Neural cell (in vitro differentiated cells): ENCODE measurements at regions not wholly inside any gene's neighbourhood (a gene's known extent, or its start where the extent isn't known, plus 50 kb on each side); places are given as distances from the start of the nearest gene placed in this dataset.

Source experiments
- H2AFZ ChIP-seq: fragments of 200-600, 300-800 bp; sonication (generic), shearing (Covaris generic); 2 replicates; pipeline ENCODE4 v1.6.0; 2014; ENCODE audit warnings: low read depth, mild to moderate bottlenecking, antibody characterized with exemption, low read length, moderate library complexity
- H3F3A ChIP-seq: fragments of 200-600 bp; shearing (Covaris generic); 2 replicates; pipeline ENCODE4 v1.6.1; 2016; ENCODE audit warnings: mild to moderate bottlenecking, moderate library complexity, mixed read lengths, antibody characterized with exemption, low read length; ENCODE audit not compliant: insufficient read depth, poor library complexity, severe bottlenecking
- H3K27ac ChIP-seq: fragments of 200-600, 300-800 bp; sonication (generic), shearing (Covaris generic); 2 replicates; pipeline ENCODE4 v1.5.1; 2014; ENCODE audit warnings: mild to moderate bottlenecking, low read length, moderate library complexity
- H3K27me3 ChIP-seq: fragments of 300-800, 200-600 bp; sonication (generic), shearing (Covaris generic); 2 replicates; pipeline ENCODE4 v1.6.0; 2014; ENCODE audit warnings: mild to moderate bottlenecking, low read depth, low read length, moderate library complexity; ENCODE audit not compliant: insufficient read depth
- H3K36me3 ChIP-seq: fragments of 300-800, 200-600 bp; sonication (generic), shearing (Covaris generic); 2 replicates; pipeline ENCODE4 v1.5.1; 2014; ENCODE audit warnings: mild to moderate bottlenecking, antibody characterized with exemption, low read length, moderate library complexity; ENCODE audit not compliant: insufficient read depth
- H3K4me2 ChIP-seq: fragments of 300-800, 200-600 bp; sonication (generic), shearing (Covaris generic); 2 replicates; pipeline ENCODE4 v1.6.0; 2014; ENCODE audit warnings: mild to moderate bottlenecking, low read length
- H3K4me3 ChIP-seq: fragments of 300-800, 200-600 bp; sonication (generic), shearing (Covaris generic); 2 replicates; pipeline ENCODE4 v1.5.1; 2014; ENCODE audit warnings: mild to moderate bottlenecking, low read length, moderate library complexity
- H3K79me2 ChIP-seq: fragments of 200-600 bp; shearing (Covaris generic); replicated peaks from 2 replicates; pipeline ENCODE4 v1.6.0; 2014; ENCODE audit warnings: mild to moderate bottlenecking, low read length, moderate library complexity; ENCODE audit not compliant: insufficient read depth
- H3K9ac ChIP-seq: fragments of 300-800, 200-600 bp; sonication (generic), shearing (Covaris generic); 2 replicates; pipeline ENCODE4 v1.6.1; 2016; ENCODE audit warnings: mild to moderate bottlenecking, low read length, mixed read lengths
- H3K9me2 ChIP-seq: fragments of 200-600 bp; shearing (Covaris generic); 2 replicates; pipeline ENCODE4 v1.6.1; 2016; ENCODE audit warnings: mild to moderate bottlenecking, low read length, mixed read lengths; ENCODE audit not compliant: insufficient read depth
- H3K9me3 ChIP-seq: fragments of 200-600, 300-800 bp; sonication (generic), shearing (Covaris generic); 2 replicates; pipeline ENCODE4 v1.6.1; 2016; ENCODE audit warnings: mild to moderate bottlenecking, mixed run types, low read length, moderate library complexity, mixed read lengths
- H4K20me1 ChIP-seq: fragments of 200-600 bp; shearing (Covaris generic); 2 replicates; pipeline ENCODE4 v1.6.1; 2016; ENCODE audit warnings: mild to moderate bottlenecking, mixed run types; ENCODE audit not compliant: insufficient read depth
- CTCF ChIP-seq: fragments of 450-650 bp; IDR thresholded peaks from 2 replicates; pipeline ENCODE4 v1.5.1; 2014; ENCODE audit warnings: antibody characterized with exemption, mild to moderate bottlenecking, moderate library complexity; ENCODE audit not compliant: poor library complexity, severe bottlenecking
- EP300 ChIP-seq: fragments of 450-650 bp; conservative IDR thresholded peaks from 2 replicates; pipeline ENCODE4 v1.6.1; 2014; ENCODE audit warnings: antibody characterized with exemption, mild to moderate bottlenecking, moderate library complexity; ENCODE audit not compliant: poor library complexity, severe bottlenecking
- EZH2 ChIP-seq: fragments of 200-600, 300-800 bp; shearing (Covaris generic), sonication (generic); IDR thresholded peaks from 2 replicates; pipeline ENCODE4 v1.6.1; 2014; ENCODE audit warnings: antibody characterized with exemption, low read length, borderline replicate concordance, mild to moderate bottlenecking; ENCODE audit not compliant: insufficient read depth, poor library complexity, severe bottlenecking
- MXI1 ChIP-seq: fragments of 450-650 bp; conservative IDR thresholded peaks from 2 replicates; pipeline ENCODE4 v1.6.1; 2014; ENCODE audit warnings: antibody characterized with exemption, mild to moderate bottlenecking; ENCODE audit not compliant: poor library complexity, severe bottlenecking
- POLR2AphosphoS5 ChIP-seq: IDR thresholded peaks from 2 replicates; pipeline ENCODE4 v1.6.1; 2012
- RAD21 ChIP-seq: fragments of 450-650 bp; conservative IDR thresholded peaks from 2 replicates; pipeline ENCODE4 v1.6.1; 2014; ENCODE audit warnings: antibody characterized with exemption, mild to moderate bottlenecking, moderate library complexity
- REST ChIP-seq: IDR thresholded peaks from 2 replicates; pipeline ENCODE4 v1.6.1; 2012; ENCODE audit warnings: borderline replicate concordance
- SMC3 ChIP-seq: fragments of 450-650 bp; conservative IDR thresholded peaks from 2 replicates; pipeline ENCODE4 v1.6.1; 2014; ENCODE audit warnings: antibody characterized with exemption, mild to moderate bottlenecking, moderate library complexity; ENCODE audit not compliant: poor library complexity
- TAF1 ChIP-seq: IDR thresholded peaks from 2 replicates; pipeline ENCODE4 v1.6.1; 2012; ENCODE audit warnings: low read depth

- peak overlapping the region; percentile 97 for H3K27ac ChIP-seq
- H3K4me2 ChIP-seq, result peak overlapping the region; percentile 28
- H3K4me3 ChIP-seq, result peak overlapping the region; percentile 44
- H3K9me2 ChIP-seq, result no peaks in the 10 kb centered on the region
- H3K9me3 ChIP-seq, result no peaks in the 10 kb centered on the region
- no peaks in the 10 kb centered on the region for H4K20me1 ChIP-seq
- no peak overlapping the region for H2AFZ ChIP-seq
- peaks cover 29% of the 10 kb centered on the region for H3K79me2 ChIP-seq
- H3K9ac ChIP-seq, result peak overlapping the region; percentile 58
- H3F3A ChIP-seq, result peaks cover 11% of the 10 kb centered on the region
- TF ChIP-seq RAD21 (no peak), SMC3 (peak; percentile 35), EP300 (peak; percentile 84), MXI1 (no peak), REST (no peak), TAF1 (no peak), EZH2 (no peak), POLR2AphosphoS5 (peak; percentile 77), CTCF (no peak)
- H3K36me3 ChIP-seq, result no peaks in the 10 kb centered on the region
- H3K27me3 ChIP-seq, result no peaks in the 10 kb centered on the region
Measured at GRCh38 chr15:37361621-37362020, 261.3 kb upstream of the MEIS2 start.

GRCh38 chr15:37362414-37362813 is 262.1 kb upstream of the MEIS2 start:
- no peaks in the 10 kb centered on the region for H3K36me3 ChIP-seq
- peaks cover 29% of the 10 kb centered on the region for H3K79me2 ChIP-seq
- peak overlapping the region; percentile 97 for H3K27ac ChIP-seq
- H3K9ac ChIP-seq, result peak overlapping the region; percentile 58
- peak overlapping the region; percentile 28 for H3K4me2 ChIP-seq
- H3K9me3 ChIP-seq, result no peaks in the 10 kb centered on the region
- no peak overlapping the region for H2AFZ ChIP-seq
- H3K4me3 ChIP-seq, result peak overlapping the region; percentile 44
- TF ChIP-seq RAD21, result no peak
- TF ChIP-seq EZH2, result no peak
- TF ChIP-seq CTCF, result no peak
- TF ChIP-seq EP300, result no peak
- no peak for TF ChIP-seq SMC3
- no peak for TF ChIP-seq REST
- no peak for TF ChIP-seq TAF1
- TF ChIP-seq POLR2AphosphoS5, result no peak
- no peak for TF ChIP-seq MXI1
- H3K9me2 ChIP-seq, result no peaks in the 10 kb centered on the region
- no peaks in the 10 kb centered on the region for H4K20me1 ChIP-seq
- H3K27me3 ChIP-seq, result no peaks in the 10 kb centered on the region
- peaks cover 11% of the 10 kb centered on the region for H3F3A ChIP-seq
